Skeletal muscle tissue (tissue), 3 donors: ENCODE measurements at regions not wholly inside any gene's neighbourhood (a gene's known extent, or its start where the extent isn't known, plus 50 kb on each side); places are given as distances from the start of the nearest gene placed in this dataset.

Experiments
- H3K27ac ChIP-seq: one replicate; pipeline ENCODE4 v1.7.0; 2013; ENCODE audit warnings: mild to moderate bottlenecking, low read depth, low read length, inconsistent platforms
- H3K27me3 ChIP-seq, 3 donors: one replicate each; pipeline ENCODE4 v1.7.0; 2013; ENCODE audit warnings: low read length in 3 of 3; ENCODE audit not compliant: control insufficient read depth in 3 of 3, insufficient read depth in 3 of 3
- H3K36me3 ChIP-seq, 3 donors: one replicate each; pipeline ENCODE4 v1.7.0; 2013; ENCODE audit warnings: low read length in 3 of 3; ENCODE audit not compliant: control insufficient read depth in 3 of 3, insufficient read depth in 3 of 3
- H3K4me1 ChIP-seq, 3 donors: one replicate each; pipeline ENCODE4 v1.7.0; 2013; ENCODE audit warnings: low read length in 3 of 3, mild to moderate bottlenecking in 3 of 3; ENCODE audit not compliant: control insufficient read depth in 3 of 3, insufficient read depth in 3 of 3
- H3K4me3 ChIP-seq, 3 donors: one replicate each; pipeline ENCODE4 v1.7.0; 2013; ENCODE audit warnings: low read length in 3 of 3
- H3K9ac ChIP-seq, 3 donors: one replicate each; pipeline ENCODE4 v1.7.0; 2013; ENCODE audit warnings: low read length in 3 of 3, mild to moderate bottlenecking in 3 of 3, moderate library complexity in 2 of 3, low read depth in 1 of 3
- H3K9me3 ChIP-seq, 3 donors: one replicate each; pipeline ENCODE4 v1.7.0; 2013; ENCODE audit warnings: low read length in 3 of 3; ENCODE audit not compliant: control insufficient read depth in 3 of 3
- donor health status: Osteomylitis.

DNA sequence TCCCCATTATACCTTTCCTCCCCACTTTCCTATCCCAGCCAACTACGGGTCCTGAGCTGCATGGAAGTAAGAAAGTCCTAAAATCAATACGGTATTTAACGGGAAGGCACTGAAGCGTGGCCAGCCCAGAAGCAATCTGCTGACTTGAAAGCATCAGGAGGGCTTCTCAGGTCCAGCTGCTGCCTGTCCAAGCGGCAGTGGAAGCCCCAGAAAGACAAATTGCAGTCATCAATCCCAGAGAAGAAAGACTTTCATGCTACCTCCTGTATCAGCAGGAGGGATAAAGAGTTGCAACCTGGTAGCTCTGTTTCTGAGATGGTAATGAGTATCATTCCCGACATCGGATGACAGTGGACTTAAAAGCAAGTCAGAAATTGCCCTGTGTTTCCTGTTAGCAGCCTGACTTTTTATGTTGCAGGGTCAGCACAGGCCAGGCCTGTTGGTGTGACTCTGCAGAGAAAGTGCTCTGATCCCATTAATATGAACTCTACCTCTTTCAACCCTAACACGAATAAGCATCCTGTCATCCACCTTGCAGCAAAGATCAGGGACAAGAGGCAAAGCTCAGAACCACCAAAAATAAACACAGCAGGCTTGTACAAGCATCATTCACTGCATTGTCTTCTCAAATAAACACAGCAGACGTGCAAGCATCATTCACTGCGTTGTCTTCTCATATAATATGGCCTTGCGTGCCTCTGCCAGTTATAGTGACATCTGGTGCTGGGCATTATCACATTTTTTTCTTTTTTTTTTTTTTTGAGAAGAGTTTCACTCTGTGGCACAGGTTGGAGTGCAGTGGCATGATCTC, 358.6 kb upstream of the CDH11 start:
- Histone ChIP-seq H3K4me3 (no peak overlapping the region), H3K36me3 (no peaks in the 10 kb centered on the region), H3K27me3 (no peaks in the 10 kb centered on the region), H3K9me3 (peaks cover 0 to 2% (median 0%) of the 10 kb centered on the region in 3 donors), H3K4me1 (no peaks in the 10 kb centered on the region), H3K9ac (no peak overlapping the region), H3K27ac (no peak overlapping the region)

DNA sequence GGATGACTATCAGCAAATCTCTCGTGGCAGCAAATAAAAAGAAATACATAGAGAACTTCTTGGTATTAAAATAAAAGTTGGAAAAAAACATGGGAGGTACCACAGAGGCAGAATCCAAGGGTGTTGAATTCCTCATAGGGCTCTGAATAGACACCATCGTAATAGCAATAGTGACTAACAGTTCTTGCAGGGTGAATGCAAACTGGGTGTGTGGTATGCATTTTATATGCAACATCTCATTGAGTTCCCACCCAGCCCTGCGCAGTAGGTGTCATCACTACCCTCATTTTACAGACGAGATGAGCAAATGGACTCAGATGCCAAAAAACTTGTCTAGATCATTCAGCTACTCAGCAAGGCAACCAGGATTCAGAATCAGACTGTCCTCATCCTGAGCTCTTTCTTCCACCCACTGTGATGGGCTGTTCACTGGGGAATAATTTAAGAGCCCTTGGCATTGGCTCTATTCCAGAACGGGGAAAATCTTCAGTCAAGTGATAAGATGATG, 354.6 kb upstream of the CDH11 start:
- H3K9me3 ChIP-seq, result no peaks in the 10 kb centered on the region
- H3K36me3 ChIP-seq, result no peaks in the 10 kb centered on the region
- H3K27ac ChIP-seq, result no peak overlapping the region

DNA sequence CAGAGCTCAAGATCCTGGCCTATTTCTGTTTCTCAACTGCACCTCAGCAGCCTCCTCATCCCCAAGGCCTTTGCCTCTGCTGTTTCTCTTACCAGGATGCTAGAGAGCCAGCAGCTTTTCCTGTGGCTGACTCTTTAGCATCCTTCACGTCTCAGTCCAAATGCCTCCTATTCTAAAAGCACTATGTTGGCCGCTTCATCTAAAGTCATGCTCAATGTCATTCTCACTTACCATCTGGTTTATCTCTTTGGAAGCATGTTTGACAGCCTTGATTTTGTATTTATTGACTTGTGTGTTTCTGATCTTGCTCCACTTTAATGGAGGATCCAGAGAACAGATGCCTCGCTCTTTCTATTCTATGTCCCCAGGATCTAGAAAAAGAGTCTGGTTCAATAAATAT, 351.8 kb upstream of the CDH11 start:
- Histone ChIP-seq H3K9me3 (no peaks in the 10 kb centered on the region), H3K9ac (no peak overlapping the region), H3K27me3 (no peaks in the 10 kb centered on the region), H3K27ac (no peak overlapping the region), H3K4me3 (no peak overlapping the region), H3K36me3 (no peaks in the 10 kb centered on the region), H3K4me1 (no peaks in the 10 kb centered on the region)

More for the DNA sequence above, 354.6 kb upstream of the CDH11 start:
- no peaks in the 10 kb centered on the region for H3K4me1 ChIP-seq
- H3K9ac ChIP-seq, result no peak overlapping the region
- H3K27me3 ChIP-seq, result no peaks in the 10 kb centered on the region
- no peak overlapping the region for H3K4me3 ChIP-seq

DNA sequence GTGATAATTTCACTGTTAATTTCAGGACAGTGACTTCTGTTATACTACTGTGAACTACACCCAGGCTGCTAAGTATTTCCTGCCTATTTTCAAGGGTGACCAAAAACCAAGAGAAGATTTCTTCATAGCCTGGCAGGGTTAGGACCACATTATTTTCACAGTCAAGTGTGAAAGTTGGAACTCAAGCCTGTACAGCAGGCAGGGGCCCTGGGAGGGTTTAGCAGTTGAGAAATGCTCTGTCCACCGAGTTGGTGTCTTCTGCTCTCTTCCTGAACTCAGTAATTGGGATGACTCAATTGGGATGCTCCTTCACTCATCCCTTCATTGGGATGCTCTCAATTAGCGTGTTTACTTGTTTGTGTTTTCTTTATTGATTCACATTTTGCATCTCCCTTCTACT, 347.3 kb upstream of the CDH11 start:
- H3K9ac ChIP-seq, result no peak overlapping the region
- H3K4me3 ChIP-seq, result no peak overlapping the region
- H3K9me3 ChIP-seq, result no peaks in the 10 kb centered on the region
- H3K36me3 ChIP-seq, result no peaks in the 10 kb centered on the region
- H3K27me3 ChIP-seq, result no peaks in the 10 kb centered on the region
- H3K4me1 ChIP-seq, result no peaks in the 10 kb centered on the region
- H3K27ac ChIP-seq, result no peak overlapping the region

DNA sequence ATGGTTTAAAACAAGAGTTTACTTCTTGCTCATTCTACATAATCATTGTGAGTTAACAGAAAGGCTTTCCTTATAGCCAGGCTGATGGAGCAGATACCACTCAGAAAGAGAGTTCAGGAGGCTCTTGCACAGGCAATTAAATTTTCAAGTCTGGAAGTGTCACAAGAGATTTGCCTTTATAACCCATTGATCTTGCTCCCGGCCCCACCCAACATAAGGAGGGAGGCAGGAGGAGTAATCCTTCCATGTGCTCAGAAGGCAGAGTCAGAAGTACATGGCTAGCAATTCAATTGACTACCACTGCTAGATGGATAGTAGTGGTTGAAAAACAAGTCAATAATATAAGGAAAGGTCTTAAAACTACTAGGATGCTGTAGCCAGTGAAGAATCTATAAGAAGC, 346.3 kb upstream of the CDH11 start:
- Histone ChIP-seq H3K27me3 (no peaks in the 10 kb centered on the region), H3K9me3 (no peaks in the 10 kb centered on the region), H3K4me1 (no peaks in the 10 kb centered on the region), H3K27ac (no peak overlapping the region), H3K9ac (no peak overlapping the region), H3K36me3 (no peaks in the 10 kb centered on the region), H3K4me3 (no peak overlapping the region)

DNA sequence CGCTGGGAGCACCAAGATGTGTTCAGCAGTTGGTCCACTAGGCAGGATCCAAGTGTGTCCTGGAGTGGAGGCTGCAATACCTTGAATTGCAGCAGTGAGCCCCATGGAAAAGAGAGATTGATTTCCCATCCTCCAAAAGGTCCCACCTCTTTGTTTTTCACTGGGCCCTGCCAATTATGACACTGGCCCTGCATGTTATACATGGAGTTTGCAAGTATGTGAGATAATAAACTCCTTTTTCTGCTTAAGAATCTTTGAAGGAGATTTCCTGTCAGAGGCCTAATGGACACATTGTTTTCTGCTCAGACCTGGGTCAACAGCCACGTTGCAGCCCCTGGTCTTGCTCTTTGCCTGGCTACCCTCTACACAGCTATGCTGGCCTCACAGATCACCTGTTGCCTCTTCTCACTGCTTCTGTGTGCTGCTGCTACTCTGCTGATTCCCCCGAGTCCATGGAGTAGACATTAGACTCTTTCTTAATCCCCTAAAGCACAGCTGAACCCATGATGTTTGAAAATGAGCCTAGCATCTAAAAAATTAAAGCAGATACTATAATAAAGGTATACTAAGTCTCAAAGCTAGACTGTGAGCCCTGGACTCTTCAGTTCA, 341.9 kb upstream of the CDH11 start:
- H3K9me3 ChIP-seq, result no peaks in the 10 kb centered on the region
- H3K4me1 ChIP-seq, result no peaks in the 10 kb centered on the region
- H3K27ac ChIP-seq, result no peak overlapping the region
- no peak overlapping the region for H3K4me3 ChIP-seq
- H3K36me3 ChIP-seq, result no peaks in the 10 kb centered on the region
- H3K9ac ChIP-seq, result no peak overlapping the region
- no peaks in the 10 kb centered on the region for H3K27me3 ChIP-seq

DNA sequence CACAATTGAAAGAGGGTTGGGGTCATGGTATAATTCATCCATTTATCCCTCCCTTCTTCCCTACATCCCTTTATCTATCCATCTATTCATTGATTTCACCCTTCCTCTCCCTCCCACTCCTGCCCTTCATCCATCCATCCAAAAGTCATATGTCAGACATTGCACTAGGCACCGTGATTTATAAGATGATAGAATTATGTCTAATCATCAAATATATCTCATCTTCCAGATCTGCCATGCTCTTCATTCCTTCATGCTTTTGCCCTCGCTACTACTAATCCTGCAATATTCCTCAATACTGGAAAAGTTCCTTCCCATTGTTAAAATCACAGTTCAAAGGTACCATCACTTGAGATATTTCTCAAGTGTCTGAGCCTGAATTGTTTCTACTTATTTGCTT, 335.2 kb upstream of the CDH11 start:
- Histone ChIP-seq H3K9ac (no peak overlapping the region), H3K27ac (no peak overlapping the region), H3K4me3 (no peak overlapping the region), H3K27me3 (no peaks in the 10 kb centered on the region), H3K36me3 (no peaks in the 10 kb centered on the region), H3K9me3 (no peaks in the 10 kb centered on the region), H3K4me1 (no peaks in the 10 kb centered on the region)

DNA sequence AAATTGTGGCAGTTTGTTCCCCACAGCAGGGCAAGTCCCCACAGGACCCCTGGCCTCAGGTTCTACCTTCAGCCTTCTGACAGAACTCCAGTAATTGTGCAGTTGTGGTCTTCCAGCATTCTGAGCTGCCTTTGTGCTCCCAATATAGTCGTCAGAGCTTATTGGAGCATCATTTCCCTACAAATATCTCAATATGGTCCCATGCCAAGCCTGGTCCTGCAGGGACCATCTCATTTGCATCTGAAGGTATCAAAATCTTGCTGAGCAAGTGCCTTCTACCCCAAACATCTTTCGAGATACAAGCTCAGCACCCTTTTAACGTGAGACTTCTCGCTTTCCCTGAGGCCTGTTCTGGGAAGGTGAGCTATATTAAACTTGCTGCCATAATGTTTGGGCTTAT, 333.9 kb upstream of the CDH11 start:
- no peaks in the 10 kb centered on the region for H3K9me3 ChIP-seq
- no peaks in the 10 kb centered on the region for H3K27me3 ChIP-seq
- H3K9ac ChIP-seq, result no peak overlapping the region
- H3K36me3 ChIP-seq, result no peaks in the 10 kb centered on the region
- no peaks in the 10 kb centered on the region for H3K4me1 ChIP-seq
- no peak overlapping the region for H3K27ac ChIP-seq
- H3K4me3 ChIP-seq, result no peak overlapping the region

DNA sequence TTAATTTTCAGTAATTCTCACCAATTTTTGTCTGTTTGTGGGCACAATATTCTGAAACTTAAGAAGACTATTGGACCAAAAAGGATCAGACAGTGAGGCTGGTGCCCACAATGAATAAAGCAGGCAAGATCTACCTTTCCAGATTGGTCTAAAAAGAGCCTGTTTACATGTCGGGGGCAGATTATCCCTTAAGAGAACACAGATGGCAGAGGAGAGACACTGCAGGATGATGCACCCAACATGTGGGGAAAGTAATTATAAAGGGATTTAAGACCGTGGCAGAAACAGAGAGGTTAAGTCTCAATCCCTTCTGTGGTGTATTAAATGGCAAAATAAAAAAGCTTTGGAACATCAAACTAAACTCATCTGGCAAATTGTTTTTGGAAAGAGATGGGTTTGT, 331.8 kb upstream of the CDH11 start:
- H3K9me3 ChIP-seq, result peaks cover 0 to 3% (median 0%) of the 10 kb centered on the region in 3 donors
- no peaks in the 10 kb centered on the region for H3K36me3 ChIP-seq

DNA sequence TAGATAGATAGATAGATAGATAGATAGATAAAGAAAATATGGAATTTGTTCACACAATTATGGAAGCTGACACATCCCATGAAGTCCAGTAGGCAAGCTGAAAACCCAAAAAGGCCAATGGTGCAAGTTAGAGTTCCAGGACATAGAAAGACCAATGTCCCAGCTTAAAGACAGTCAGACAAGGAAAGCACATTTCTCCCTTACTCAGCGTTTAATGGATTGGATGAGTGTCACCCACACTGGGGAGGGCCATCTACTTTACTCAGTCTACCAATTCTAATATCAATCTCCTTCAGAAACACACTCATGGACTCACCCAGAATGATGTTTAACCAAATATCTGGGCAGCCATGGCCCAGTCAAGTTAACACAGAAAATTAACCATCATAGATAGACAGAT, 327.7 kb upstream of the CDH11 start:
- Histone ChIP-seq H3K36me3 (no peaks in the 10 kb centered on the region), H3K27ac (no peak overlapping the region), H3K27me3 (no peaks in the 10 kb centered on the region), H3K4me3 (no peak overlapping the region), H3K9me3 (peaks cover 0 to 4% (median 0%) of the 10 kb centered on the region in 3 donors), H3K9ac (no peak overlapping the region), H3K4me1 (no peaks in the 10 kb centered on the region)

More for the DNA sequence above, 331.8 kb upstream of the CDH11 start:
- Histone ChIP-seq H3K4me3 (no peak overlapping the region), H3K27ac (no peak overlapping the region), H3K4me1 (no peaks in the 10 kb centered on the region), H3K27me3 (no peaks in the 10 kb centered on the region), H3K9ac (no peak overlapping the region)
